Ascending aorta (tissue), 2 donors: ENCODE measurements at regions not wholly inside any gene's neighbourhood (a gene's known extent, or its start where the extent isn't known, plus 50 kb on each side); places are given as distances from the start of the nearest gene placed in this dataset.

Experiments used
- DNase-seq, 2 donors: peaks; one replicate each; pipeline ENCODE4 v3.0.0-alpha.2; 2019; ENCODE audit warnings: low spot score in 2 of 2
- H3K27ac ChIP-seq, 2 donors: fragments of 200-600 bp; sonication (generic); one replicate each; pipeline ENCODE4 v1.5.1; 2016 to 2017; ENCODE audit warnings: mild to moderate bottlenecking in 1 of 2
- H3K27me3 ChIP-seq: fragments of 200-600 bp; sonication (generic); one replicate; pipeline ENCODE4 v1.5.1; 2017
- H3K36me3 ChIP-seq, 2 donors: fragments of 200-600 bp; sonication (generic); one replicate each; pipeline ENCODE4 v1.5.1; 2016
- H3K4me1 ChIP-seq, 2 donors: fragments of 200-600 bp; sonication (generic); one replicate each; pipeline ENCODE4 v1.5.1; 2016 to 2017; ENCODE audit warnings: mild to moderate bottlenecking in 1 of 2
- H3K4me3 ChIP-seq, 2 donors: fragments of 200-600 bp; sonication (generic); one replicate each; pipeline ENCODE4 v1.5.1; 2016 to 2017; ENCODE audit warnings: mild to moderate bottlenecking in 1 of 2
- H3K9me3 ChIP-seq, 2 donors: fragments of 200-600 bp; sonication (generic); one replicate each; pipeline ENCODE4 v1.5.1; 2016
- intact Hi-C: fragments of 100-400 bp; cut with DNase I; formaldehyde crosslinking; loops from one replicate; pipeline ENCODE4 v1.15.1; 2023
- TF ChIP-seq, protein P1 (sequence below), 3 experiments: fragments of 200-600 bp in 2 of 3; fragments of 450-650 bp in 1 of 3; sonication (generic) in 2 of 3; IDR thresholded peaks; one replicate each; pipeline ENCODE4 v1.5.1; 2016 to 2019; ENCODE audit warnings: antibody characterized with exemption in 3 of 3, mild to moderate bottlenecking in 1 of 3, moderate library complexity in 1 of 3

DNA sequence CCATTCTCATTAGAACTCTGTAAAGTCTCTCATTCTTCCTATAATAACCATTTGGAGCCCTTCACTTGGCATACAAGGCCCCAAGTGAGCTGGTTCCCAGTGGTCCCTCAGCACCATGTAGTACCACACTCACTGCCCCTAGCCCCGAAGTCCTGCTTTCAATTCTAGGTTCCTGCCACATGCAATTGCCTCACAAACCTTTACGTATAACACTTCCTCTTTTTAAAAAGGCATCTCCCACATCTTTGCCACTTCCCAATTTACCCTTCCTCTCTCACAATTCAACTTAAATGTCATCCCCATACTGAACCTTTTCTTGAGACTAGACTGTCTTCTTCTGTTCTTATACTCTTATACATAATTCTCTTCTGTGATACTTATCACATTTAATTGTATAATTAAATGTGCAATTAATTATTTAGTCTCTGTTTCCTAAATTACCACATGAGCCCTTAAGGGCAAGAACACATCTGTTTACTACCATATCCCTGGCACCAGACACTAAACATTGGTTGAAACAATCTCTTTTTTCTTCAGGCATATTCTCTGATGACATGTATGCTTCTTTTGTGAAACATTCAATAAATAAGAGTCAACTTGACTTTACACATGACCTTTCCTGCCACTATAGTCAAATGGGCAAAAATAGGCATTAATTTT, 304.0 kb downstream of the SPRY2 start:
- intact Hi-C loops: no loop called here
- H3K27me3 ChIP-seq: no peaks in the 10 kb centered on the region
- no peaks in the 10 kb centered on the region for H3K9me3 ChIP-seq
- H3K4me1 ChIP-seq: no peaks in the 10 kb centered on the region
- no peak for DNase-seq
- H3K36me3 ChIP-seq: no peaks in the 10 kb centered on the region
- no peak overlapping the region for H3K27ac ChIP-seq
- TF ChIP-seq, protein P1, sequence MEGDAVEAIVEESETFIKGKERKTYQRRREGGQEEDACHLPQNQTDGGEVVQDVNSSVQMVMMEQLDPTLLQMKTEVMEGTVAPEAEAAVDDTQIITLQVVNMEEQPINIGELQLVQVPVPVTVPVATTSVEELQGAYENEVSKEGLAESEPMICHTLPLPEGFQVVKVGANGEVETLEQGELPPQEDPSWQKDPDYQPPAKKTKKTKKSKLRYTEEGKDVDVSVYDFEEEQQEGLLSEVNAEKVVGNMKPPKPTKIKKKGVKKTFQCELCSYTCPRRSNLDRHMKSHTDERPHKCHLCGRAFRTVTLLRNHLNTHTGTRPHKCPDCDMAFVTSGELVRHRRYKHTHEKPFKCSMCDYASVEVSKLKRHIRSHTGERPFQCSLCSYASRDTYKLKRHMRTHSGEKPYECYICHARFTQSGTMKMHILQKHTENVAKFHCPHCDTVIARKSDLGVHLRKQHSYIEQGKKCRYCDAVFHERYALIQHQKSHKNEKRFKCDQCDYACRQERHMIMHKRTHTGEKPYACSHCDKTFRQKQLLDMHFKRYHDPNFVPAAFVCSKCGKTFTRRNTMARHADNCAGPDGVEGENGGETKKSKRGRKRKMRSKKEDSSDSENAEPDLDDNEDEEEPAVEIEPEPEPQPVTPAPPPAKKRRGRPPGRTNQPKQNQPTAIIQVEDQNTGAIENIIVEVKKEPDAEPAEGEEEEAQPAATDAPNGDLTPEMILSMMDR (IDR thresholded peaks at IDR 0.05): no peak
- no peak overlapping the region for H3K4me3 ChIP-seq

DNA sequence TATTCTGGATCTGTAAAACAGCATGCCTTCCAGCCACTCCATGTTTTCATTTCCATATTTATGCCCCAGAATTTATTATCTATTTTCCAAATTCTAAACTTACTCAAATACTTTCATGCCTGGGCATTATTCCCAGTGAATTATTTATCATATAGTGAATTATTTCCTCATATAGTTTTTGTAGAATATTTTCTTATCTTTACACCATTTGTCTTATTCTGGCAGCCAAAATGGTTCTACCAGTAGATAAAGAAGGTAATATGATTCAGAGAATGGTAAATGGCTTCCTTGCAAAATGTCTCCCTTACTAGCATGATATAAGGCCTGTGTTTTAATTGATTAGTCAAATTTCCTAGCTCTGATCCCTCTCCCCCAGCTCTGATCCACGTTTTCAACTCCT, 305.8 kb downstream of the SPRY2 start:
- intact Hi-C loops: no loop called here
- H3K27me3 ChIP-seq: no peaks in the 10 kb centered on the region
- no peaks in the 10 kb centered on the region for H3K4me1 ChIP-seq
- DNase-seq: no peak
- TF ChIP-seq, protein P1 (IDR thresholded peaks at IDR 0.05): no peak
- no peaks in the 10 kb centered on the region for H3K9me3 ChIP-seq
- H3K27ac ChIP-seq: no peak overlapping the region
- no peaks in the 10 kb centered on the region for H3K36me3 ChIP-seq
- no peak overlapping the region for H3K4me3 ChIP-seq

DNA sequence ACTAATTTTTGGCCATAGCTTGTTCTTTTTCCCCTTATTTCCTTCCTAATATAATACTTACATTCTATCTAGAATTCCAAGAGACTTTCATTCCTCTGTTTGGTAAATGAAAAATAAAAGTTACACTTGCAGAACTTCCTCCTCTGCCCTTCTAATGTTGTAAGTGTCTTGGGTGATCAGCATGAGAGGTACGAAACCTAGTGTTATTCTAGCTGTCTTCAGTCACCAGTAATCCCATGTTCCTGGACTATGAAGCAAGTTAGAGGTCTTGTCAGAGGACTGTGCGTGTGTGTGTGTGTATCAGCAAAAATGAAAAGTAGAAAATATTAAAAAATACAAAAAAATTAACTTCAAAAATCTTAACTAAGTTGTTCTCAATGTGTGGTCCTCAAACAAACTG, 307.0 kb downstream of the SPRY2 start:
- intact Hi-C loops: no loop called here
- TF ChIP-seq, protein P1 (IDR thresholded peaks at IDR 0.05): no peak

DNA sequence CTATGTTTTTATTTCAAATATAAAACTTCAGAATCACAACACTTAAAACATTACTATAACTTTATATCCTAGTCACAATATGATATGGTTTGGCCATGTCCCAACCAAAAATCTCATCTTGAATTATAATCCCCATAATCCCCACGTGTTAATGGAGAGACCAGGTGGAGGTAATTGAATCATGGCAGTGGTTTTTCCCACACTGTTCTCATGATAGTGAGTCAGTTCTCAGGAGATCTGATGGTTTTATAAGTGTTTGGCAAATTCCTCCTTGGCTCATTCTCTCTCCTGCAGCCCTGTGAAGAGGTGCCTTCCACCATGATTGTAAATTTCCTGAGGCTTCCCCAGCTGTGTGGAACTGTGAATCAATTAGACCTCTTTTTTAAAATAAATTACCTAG, 307.6 kb downstream of the SPRY2 start:
- intact Hi-C loops: no loop called here
- no peaks in the 10 kb centered on the region for H3K36me3 ChIP-seq
- no peak overlapping the region for H3K4me3 ChIP-seq
- no peak for DNase-seq
- TF ChIP-seq, protein P1 (IDR thresholded peaks at IDR 0.05): no peak
- no peaks in the 10 kb centered on the region for H3K9me3 ChIP-seq
- no peaks in the 10 kb centered on the region for H3K4me1 ChIP-seq
- H3K27me3 ChIP-seq: no peaks in the 10 kb centered on the region
- H3K27ac ChIP-seq: no peak overlapping the region

More for the DNA sequence above, 307.0 kb downstream of the SPRY2 start:
- H3K4me1 ChIP-seq: no peaks in the 10 kb centered on the region
- no peaks in the 10 kb centered on the region for H3K9me3 ChIP-seq
- H3K27ac ChIP-seq: no peak overlapping the region
- no peak overlapping the region for H3K4me3 ChIP-seq
- H3K36me3 ChIP-seq: no peaks in the 10 kb centered on the region
- DNase-seq: no peak
- H3K27me3 ChIP-seq: no peaks in the 10 kb centered on the region

DNA sequence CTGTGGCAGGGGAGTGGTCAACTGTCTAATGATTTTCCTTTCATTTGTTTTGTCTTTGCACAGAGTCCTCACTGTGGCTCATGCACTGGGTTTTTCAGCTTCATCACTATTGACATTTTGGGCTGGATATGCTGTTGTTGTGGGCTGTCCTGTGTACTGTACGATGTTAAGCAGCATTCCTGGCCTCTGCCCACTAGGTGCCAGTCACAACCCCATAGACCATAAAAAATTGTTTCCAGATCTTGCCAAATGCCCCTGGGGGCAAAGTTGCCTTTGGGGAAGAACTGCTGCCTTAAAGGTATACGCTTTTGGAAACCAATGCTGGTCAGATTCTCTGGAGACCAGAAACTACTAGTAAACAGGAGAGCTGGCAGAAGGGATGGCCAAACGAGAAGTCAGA, 310.4 kb downstream of the SPRY2 start:
- no peak overlapping the region for H3K27ac ChIP-seq
- intact Hi-C loops: no loop called here

More for the DNA sequence above, 310.4 kb downstream of the SPRY2 start:
- Histone ChIP-seq H3K36me3 (no peaks in the 10 kb centered on the region), H3K27me3 (no peaks in the 10 kb centered on the region), H3K9me3 (no peaks in the 10 kb centered on the region), H3K4me3 (no peak overlapping the region), H3K4me1 (no peaks in the 10 kb centered on the region)
- DNase-seq: no peak
- TF ChIP-seq, protein P1 (IDR thresholded peaks at IDR 0.05): peak in 1 of 3 experiments; percentile 11
